Fibroblast of the conjunctiva (primary cell): ENCODE measurements at regions not wholly inside any gene's neighbourhood (a gene's known extent, or its start where the extent isn't known, plus 50 kb on each side); places are given as distances from the start of the nearest gene placed in this dataset.

ENCODE experiments used
- DNase-seq: peaks from one replicate; pipeline ENCODE4 v3.0.0-alpha.2; 2010; ENCODE audit warnings: low read depth

DNA sequence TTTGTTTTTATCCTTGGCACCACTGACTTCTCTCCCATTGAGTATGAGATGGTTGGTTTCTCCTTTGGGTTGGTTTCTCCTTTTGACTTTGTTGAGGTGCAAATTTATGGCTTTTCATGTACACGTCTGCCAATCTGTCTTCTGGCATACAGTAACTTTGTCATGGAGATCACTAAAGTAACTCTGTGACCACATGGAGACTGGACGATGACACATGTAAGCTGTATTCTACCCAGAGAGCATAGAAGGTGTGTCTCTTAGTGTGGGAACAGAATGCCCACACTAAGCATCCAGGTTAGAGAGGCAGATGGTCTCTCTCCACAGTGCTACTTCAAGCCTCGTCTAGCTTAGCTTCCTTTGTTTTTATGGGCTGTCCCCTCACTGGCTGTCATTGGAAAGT lies 897.5 kb downstream of the SUCLG1 start:
- DNase-seq, result no peak

DNA sequence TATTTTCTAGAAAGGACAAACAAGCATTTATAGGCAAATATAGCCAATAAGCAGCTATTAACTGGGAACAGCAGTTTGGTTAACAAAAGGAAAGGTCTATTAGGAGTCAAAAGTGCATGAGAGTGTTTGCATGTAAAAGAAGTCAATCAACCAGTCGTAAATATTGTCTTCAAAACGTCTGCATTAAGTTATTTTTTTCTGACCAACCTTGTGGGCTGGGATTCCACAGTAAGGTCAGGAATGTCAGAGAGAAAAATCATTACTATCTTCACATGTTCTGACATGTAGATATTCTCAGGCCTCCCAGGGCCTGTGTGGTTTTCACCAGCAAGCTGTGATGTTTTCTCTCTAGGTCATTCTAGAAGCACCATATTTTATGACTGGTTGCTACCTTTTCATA lies 922.5 kb downstream of the SUCLG1 start:
- DNase-seq, result no peak

DNA sequence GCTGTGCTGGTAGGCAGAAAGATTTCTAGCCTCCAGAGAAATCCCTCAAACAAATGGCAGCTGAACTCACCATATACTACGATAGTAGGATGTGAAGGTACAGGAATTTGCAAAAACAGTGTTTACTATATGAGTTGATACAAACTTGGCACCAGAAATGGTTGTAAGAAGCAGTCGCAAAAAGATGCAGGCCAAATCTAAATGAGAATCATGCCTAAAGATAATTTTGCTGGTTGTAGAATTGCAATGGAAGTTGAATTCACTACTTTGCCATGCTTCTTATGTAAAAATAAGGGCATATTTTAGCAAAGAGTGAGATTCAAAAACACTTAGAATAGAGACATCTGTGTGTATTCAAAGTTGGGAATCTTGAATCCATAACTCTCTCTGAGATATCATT lies 924.7 kb downstream of the SUCLG1 start:
- DNase-seq, result no peak

DNA sequence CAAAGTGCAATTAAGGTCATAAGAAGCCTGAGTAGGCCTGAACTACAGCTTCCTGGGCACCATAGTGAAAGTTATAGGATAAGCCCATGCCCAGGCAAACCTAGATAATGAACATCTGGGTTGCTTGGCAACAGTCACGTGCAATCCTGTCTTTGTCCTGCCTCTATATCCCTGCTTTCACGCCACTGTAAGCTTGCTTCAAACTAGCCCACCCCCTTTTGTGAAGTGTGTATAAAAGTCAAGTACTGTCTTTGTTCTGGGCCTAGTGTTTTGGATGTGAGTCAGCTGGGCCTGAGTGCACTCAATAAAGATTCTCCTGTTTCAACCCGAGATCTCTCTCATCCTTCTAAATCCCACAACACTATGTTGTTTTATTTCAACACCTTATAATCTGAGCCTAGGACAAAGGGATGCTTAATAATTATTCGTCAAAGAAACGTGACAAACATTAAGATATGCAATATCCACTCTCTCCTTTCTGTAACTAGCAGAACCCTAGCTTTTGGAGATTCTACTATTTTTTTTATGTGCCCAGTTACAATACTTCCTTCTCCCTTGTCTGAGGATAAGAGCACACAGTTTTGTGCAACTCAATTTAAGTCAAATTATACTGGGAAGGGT lies 927.8 kb downstream of the SUCLG1 start:
- DNase-seq, result no peak

DNA sequence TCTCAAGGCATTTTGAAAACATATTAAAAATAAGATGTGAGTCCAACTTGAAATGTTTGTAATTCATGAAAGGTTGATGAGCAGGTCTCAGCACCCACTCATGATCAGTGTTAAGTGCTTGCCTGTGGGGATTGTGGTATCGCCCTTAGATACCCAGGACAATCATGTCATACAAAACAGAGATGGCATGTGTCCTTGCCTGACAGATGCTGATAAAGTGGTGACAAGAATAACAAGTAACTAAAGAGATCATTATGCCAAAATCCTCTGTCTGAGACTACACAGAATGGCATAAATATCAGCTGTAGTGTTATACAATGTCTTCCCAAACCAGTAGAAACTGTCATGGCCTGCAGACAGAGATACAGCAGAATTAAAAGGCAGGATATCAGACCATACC lies 930.3 kb downstream of the SUCLG1 start:
- DNase-seq, result no peak

DNA sequence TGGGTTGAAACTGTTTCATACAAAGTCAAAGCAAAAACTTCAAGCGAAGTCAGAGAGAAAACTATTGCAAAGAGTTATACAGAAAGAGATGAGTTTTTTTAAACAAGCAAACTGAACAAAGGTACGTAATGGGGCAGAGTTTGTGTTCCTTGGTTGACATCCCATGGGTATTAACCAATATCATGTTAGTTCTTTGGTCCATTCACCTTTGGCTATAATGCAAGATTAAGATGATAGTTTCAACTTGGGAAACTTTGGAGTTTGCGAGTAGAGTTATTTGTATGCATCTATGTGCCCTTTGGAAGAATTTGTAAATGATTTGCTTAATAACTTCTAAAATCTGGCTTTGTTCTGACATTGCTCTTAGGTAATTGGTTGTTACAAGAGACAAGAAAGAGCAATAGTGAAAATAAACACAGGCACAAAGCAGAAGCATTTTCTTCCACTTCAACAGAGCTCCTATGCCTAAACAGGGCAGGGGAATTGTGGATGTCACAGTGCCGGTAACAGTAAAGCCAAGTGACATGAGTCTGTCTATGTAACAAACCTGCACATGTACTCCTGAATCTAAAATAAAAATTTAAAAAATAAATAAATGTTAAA lies 936.1 kb downstream of the SUCLG1 start:
- DNase-seq, result no peak

DNA sequence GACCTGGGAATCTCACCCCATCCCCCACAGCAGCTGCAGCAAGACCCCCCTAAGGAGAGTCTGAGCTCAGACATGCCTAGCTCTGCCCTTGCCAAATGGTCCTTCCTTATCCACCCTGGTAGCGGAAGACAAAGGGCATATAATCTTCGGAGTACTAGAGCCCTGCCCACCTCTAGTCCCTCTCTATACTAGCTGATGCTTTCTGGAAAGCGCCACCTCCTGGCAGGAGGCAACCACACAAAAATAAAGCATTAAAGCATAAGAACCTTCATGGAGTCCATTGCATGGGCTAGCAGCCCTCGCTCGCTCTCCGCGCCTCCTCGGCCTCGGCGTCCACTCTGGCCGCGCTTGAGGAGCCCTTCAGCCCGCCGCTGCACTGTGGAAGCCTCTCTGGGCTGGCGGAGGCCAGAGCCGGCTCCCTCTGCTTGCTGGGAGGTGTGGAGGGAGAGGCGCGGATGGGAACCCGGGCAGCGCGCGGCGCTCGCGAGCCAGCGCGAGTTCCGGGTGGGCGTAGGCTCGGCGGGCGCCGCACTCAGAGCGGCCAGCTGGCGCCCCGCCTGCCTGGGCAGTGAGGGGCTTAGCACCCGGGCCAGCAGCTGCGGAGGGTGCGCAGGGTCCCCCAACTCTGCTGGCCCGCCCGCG lies 941.2 kb downstream of the SUCLG1 start:
- DNase-seq, result no peak

DNA sequence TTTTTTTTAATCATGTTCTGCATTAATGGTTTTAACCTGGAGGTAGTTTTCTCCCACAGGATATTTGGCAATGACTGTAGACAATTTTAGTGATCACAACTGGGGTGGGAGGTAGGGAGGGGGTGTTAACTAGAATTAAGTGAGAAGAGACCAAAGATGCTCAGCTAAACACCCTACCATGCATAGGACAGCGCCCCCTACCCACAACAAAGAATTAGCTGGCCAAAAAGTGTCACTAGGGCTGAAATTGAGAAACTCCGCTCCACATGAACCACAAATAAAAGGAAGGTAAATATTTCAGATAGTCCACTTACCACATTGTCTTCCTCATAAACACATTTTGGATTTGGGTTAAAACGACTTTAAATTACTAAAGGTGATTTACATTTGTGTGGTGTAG lies 942.6 kb downstream of the SUCLG1 start:
- DNase-seq, result no peak

DNA sequence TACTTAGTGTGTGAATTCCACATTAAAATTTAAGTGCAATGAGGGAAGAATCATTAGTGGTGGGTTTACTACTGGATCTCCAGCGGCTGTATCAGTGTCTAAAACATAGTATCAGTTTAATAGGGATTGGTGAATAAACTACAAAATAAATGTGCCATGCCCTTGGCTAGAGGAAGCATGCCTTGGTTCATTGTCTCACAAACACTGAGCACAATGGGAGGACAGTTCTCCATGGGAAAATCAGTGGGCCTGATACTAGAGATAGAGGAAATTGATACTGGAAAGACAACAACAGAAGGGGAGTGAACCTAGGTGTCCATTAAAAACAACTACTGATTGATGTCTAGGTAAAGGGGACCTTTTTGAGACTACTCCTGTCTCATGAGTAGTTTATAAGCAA lies 971.6 kb downstream of the SUCLG1 start:
- no peak for DNase-seq

DNA sequence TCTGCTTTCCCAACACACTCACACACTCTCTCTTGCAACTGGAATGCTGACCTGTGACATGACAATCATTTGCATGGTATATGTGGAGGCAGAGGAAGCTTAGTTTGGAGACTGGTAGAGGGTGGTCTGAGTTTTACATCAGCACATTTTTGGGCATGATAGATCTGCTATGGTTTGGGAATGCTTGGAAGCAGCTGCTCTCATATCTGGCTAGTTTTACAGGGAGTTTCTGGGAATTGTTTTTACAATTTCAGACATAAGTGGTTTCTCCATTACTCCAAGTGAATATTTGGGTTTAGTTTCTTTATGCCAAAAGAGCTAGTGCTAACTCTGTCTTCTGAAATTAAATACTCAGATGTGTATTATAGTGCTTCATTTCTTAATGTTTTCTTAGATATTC lies 977.6 kb downstream of the SUCLG1 start:
- DNase-seq, result no peak

DNA sequence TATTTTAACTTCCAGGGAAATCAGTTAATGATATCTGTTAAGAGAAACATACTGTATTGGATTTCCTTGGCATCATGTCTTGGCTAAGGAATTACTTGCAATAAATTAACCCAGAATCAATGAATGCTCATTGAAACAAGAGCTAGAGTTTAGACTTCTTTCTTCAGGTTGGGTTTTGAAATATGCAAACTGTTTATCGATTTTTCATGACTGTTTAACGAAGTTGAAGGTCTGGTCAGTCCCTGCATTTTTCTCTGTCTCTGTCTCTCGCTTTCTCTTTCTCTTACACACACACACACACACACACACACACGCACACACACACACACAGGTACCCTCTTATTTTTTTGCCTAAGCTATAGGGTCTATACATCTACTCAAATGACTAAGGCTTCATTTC lies 981.0 kb downstream of the SUCLG1 start:
- no peak for DNase-seq

DNA sequence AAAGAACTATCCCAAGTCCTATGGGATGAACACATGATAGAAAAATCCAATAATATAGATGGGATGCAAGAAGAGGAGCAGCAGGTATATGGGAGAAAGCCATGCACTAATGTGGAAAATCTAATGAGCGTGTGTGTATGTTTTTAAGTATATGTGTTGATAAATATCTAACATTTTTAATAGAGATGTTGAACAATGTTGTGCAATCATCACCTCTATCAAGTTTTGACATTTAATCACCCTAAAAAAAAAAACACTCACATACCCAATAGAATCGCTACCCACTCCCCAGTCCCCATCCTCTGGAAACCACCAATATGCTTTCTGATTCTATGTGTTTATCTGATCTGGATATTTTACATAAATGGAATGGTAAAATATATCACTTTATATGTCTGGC lies 983.7 kb downstream of the SUCLG1 start:
- no peak for DNase-seq

DNA sequence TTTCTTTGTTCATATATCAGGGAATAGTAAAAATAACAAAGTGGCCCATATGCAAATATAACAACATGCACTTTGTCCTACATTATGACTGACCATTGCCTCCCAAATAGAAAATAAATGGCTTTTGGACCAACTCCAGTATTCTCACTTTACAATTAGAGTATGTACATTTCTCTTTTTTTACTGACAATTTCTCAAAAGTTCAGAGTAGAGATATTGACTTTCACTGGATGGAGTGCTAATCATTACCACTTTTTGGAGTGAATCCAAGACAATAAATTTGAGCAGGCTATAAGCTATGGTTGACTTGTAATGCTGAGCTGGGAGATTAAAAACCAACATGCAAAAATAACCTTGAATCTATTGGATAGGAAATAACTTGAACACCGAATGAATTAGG lies 987.4 kb downstream of the SUCLG1 start:
- DNase-seq, result no peak

DNA sequence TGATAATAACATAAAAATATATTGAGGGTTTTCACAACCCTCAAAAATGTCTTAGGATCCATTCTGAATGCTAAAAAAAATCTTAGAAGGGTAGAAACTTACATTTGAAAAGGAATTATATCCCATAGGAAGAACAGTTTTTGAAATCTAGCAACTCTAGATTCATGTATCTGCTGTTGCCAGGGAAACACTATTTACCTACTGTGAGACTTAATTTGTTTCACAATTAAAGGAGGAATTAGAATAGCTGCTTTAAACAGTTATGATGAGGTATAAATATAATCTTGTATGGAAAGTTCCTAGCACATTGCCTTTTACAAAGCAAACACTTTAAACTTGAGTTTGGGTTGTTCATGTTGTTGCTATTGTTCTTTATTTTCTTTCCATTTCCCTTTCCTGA lies 988.2 kb downstream of the SUCLG1 start:
- DNase-seq, result no peak

DNA sequence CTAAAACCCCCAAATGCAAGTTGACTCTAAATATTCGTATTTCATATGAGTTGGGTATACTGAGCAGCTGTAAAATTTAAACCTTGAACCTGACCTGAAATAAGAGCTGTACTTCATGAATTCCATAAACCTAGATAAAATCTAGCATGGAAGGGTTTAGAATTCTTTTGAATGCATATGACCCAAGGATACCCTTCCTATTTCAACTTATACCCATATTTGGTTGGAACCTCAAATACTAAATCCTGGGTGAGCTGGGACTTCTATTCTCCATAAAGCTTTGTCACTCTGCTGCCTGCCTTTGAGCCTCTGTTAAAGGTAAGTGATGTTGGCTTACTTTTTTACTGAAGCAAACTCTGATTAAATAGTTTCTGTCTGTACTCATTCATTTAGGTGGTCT lies 994.6 kb downstream of the SUCLG1 start:
- DNase-seq, result no peak

DNA sequence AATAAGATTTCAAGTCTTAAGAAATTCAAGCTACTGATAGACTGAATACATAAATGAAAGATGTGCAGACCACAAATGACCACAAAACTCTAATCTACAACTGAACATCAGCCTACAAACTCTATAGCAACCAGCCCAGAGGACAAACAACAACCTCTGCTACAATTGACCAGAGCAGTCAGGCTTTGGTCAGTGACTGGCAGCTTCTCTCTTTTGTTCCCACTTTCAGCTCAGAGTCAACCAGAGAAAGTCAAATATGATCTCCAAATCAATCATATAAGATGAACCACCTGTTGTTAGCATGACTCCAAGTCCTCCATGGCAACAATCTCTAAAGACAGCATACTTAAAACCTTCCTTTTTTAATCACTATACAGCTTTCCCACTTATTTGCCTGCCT lies 996.2 kb downstream of the SUCLG1 start:
- no peak for DNase-seq

DNA sequence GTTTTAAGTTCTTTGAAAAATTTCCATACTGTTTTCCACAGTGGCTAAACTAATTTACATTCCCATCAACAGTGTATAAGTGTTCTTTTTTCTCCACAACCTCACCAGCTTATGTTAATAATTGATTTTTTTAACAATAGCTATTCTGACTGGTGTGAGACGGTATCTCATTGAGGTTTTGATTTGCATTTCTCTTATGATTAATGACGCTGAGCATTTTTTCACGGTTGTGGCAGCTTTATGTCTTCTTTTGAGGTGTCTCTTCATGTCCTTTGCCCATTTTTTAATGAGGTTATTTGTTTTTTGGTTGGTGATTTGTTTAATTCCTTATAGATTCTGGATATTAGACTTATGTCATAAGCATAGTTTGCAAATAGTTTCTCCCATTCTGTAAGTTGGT lies 997.9 kb downstream of the SUCLG1 start:
- DNase-seq, result no peak

DNA sequence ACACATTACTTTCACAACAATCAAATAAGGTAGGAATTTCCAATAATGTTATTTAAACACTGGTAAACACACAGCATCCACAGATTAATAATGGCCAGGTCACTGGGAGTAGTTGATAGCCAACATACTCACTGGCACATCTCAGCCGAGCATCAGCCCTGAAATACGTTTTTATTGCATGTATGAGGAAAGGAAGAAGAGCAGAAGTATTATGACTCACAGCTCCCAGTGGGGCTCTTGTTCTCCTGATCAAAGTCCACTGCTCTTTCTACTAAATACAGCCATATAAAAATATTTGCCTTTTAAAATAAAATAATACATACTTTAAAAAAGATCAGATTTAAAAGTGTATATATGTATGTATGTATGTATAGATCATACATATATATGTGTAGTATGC lies 999.6 kb downstream of the SUCLG1 start:
- DNase-seq, result no peak

DNA sequence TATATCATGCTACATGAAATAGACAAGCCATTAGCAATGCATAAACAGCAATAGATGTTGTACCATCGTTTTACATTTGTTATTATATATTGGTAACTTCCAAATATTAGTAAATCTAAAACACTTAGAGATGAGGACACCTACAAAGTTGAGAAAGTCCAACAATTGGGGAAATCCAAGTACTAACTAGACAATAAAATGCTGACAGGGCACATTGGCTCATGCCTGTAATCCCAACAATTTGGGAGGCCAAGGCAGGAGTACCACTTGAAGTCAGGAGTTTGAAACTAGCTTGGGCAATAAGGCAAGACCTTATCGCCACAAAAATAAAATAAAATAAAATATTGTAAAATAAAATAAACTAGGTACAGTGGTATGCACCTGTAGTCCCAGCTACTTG lies 1023.1 kb downstream of the SUCLG1 start:
- no peak for DNase-seq

DNA sequence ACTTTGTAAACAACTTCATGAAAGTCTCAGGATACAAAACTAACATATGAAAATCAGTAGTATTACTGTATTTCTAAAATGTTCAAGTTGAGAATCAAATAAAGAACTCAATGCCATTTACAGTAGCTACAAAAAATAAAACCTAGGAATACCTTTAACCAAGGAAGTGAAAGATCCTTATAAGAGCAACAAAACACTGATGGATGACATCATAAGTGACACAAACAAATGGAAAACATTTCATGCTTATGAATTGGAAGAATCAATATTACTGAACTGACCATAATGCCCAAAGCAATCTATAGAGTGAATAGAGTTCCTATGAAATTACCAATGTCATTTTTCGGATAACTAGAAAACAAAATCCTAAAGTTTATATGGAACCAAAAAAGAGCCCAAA lies 1038.1 kb downstream of the SUCLG1 start:
- no peak for DNase-seq

DNA sequence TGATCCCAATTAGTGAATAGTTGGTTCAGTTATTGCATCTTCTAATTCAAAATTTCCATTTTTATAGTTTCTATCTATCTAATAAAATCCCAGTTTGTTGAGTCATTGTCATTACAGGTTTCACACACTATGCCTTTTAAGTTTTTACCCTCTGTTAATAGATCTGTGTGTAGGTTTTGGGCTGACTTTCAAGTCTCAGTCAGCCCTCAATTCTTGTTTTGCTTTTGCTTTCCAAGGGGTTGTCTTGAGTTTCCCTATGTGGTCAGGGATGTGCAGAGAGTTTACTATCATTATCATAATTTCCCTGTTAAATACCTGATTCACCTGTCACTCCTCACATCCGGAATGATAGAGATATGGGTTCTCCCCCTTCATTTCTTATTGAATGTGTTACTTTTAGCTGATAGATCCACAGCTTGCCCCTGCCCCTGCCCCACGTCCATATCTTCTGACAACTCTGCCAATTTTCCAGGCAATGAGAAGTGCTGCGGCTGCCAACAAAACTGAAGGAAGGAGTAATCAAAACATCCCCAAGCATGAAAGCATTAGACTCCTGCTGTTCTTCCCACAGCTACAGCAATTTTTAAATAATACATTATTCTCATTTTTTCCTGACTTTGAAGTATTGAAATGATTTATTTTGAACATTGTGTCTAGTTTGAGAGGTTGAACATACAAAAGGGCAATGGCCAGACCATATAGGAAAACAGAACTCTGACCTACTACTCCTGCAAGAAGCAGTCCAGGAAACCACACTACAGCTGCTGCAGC lies 1064.8 kb downstream of the SUCLG1 start:
- DNase-seq, result no peak

DNA sequence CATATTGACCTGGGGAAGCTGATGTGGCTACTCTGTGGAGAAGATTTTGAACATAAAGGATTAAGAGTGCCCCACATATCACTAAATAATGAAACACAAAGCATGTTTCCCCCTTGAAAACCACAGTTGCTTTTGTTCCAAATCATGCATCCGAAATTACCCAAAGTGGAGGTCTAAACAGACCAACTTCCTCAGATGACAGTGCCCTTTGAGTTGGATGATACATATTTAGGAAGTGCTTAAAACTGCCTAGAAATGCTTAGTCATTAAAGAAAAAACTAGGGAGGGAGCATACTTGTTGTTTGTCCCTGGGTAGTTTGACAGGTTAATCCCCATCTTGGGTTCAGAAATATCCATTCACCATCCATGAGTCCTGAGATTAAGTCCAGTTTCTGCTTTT lies 1070.3 kb downstream of the SUCLG1 start:
- no peak for DNase-seq

DNA sequence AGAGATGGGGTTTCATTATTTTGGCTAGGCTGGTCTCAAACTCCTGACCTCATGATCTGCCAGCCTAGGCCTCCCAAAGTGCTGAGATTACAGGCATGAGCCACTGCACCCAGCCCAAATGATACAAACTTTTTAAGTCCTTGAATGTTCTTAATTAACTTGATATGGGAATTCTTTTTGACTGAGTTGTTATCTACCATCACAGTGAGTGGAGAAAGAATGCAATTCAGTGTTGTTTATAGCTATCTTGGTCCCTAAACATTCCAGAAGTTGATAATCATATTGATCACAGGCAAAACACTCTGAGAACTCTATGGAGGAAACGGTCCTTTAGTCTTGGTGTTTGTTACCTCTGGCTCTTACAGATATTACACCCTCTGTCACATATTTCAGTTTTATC lies 1072.5 kb downstream of the SUCLG1 start:
- DNase-seq, result no peak
